A549 (cell line): ENCODE measurements at regions not wholly inside any gene's neighbourhood (a gene's known extent, or its start where the extent isn't known, plus 50 kb on each side); places are given as distances from the start of the nearest gene placed in this dataset.

Experiments
- ATAC-seq, 2 experiments: fragments of 200-7000 bp in 1 of 2; fragments of >200 bp in 1 of 2; cut with Nextera tagmentation in 1 of 2; cut with Tn5 transposase in 1 of 2; 3 replicates each; pipeline versions ENCODE4 v1.8.0 to v1.9.1; 2018 to 2020; ENCODE audit warnings: mild to moderate bottlenecking in 1 of 2, moderate library complexity in 1 of 2
- CTCF ChIA-PET: fragments of 300-600 bp; sonication (Branson Sonifier 250); formaldehyde crosslinking; extraction: SDS; loops from one replicate; lab custom pipeline; 2021; ENCODE audit warnings: antibody characterized with exemption, inconsistent platforms; lab: Yijun Ruan, JAX
- POLR2A ChIA-PET: fragments of 350-600 bp; formaldehyde crosslinking; extraction: SDS; loops from one replicate; lab custom pipeline; 2021; ENCODE audit warnings: antibody characterized with exemption, inconsistent platforms; lab: Yijun Ruan, JAX
- DNase-seq, 2 experiments: peaks; one replicate each; pipeline versions ENCODE4 v3.0.0 to v3.0.0-alpha.2; 2011 to 2016; ENCODE audit warnings: low read depth in 1 of 2, low spot score in 1 of 2
- FAIRE-seq: peaks from 2 replicates; lab custom pipeline; 2011; peaks lifted over from hg19 to GRCh38; lab: Jason Lieb, UNC
- H3K27ac ChIP-seq, 2 experiments: fragments of >200 bp; sonication (Bioruptor Twin); formaldehyde crosslinking; 3 replicates each; pipeline ENCODE4 v1.5.1; 2016 to 2017
- H3K4me1 ChIP-seq: fragments of >200 bp; sonication (Bioruptor Twin); formaldehyde crosslinking; 3 replicates; pipeline ENCODE4 v1.6.1; 2016
- H3K4me2 ChIP-seq: fragments of >200 bp; sonication (Bioruptor Twin); formaldehyde crosslinking; 3 replicates; pipeline ENCODE4 v1.6.1; 2016
- H3K4me3 ChIP-seq: fragments of >200 bp; sonication (Bioruptor Twin); formaldehyde crosslinking; 3 replicates; pipeline ENCODE4 v1.5.1; 2016
- H3K9me3 ChIP-seq: fragments of >200 bp; sonication (Bioruptor Twin); formaldehyde crosslinking; 3 replicates; pipeline ENCODE4 v1.6.1; 2016
- ATOH8 ChIP-seq: fragments of 250-450 bp; sonication (Bioruptor Pico); IDR thresholded peaks from 2 replicates; pipeline ENCODE4 v1.5.0; 2020; ENCODE audit warnings: low read depth, mild to moderate bottlenecking, moderate library complexity
- BCL3 ChIP-seq: fragments of >200 bp; sonication (Bioruptor Twin); formaldehyde crosslinking; IDR thresholded peaks from 3 replicates; pipeline ENCODE4 v1.6.1; 2016
- BHLHE40 ChIP-seq: IDR thresholded peaks from 2 replicates; pipeline ENCODE4 v1.6.1; 2012; ENCODE audit warnings: low read depth, low read length, inconsistent platforms
- CBX2 ChIP-seq: fragments of 200-600 bp; sonication (generic); IDR thresholded peaks from 2 replicates; pipeline ENCODE4 v1.6.1; 2016; ENCODE audit warnings: low read depth, mild to moderate bottlenecking, borderline replicate concordance
- EHF ChIP-seq: fragments of 250-450 bp; sonication (Bioruptor Pico); IDR thresholded peaks from 2 replicates; pipeline ENCODE4 v1.5.0; 2020; ENCODE audit warnings: mild to moderate bottlenecking
- EP300 ChIP-seq, 2 experiments: fragments of >200 bp; sonication (Bioruptor Twin); formaldehyde crosslinking; IDR thresholded peaks; 2 replicates in 1 of 2; 3 replicates in 1 of 2; pipeline ENCODE4 v1.6.1; 2016 to 2017
- FOSB ChIP-seq: fragments of 250-450 bp; sonication (Bioruptor Pico); IDR thresholded peaks from 2 replicates; pipeline ENCODE4 v1.5.0; 2020; ENCODE audit warnings: mild to moderate bottlenecking, moderate library complexity
- HDAC2 ChIP-seq: fragments of 200-600 bp; sonication (generic); IDR thresholded peaks from 2 replicates; pipeline ENCODE4 v1.6.1; 2016
- HEYL ChIP-seq: fragments of 250-450 bp; sonication (Bioruptor Pico); IDR thresholded peaks from 2 replicates; pipeline ENCODE4 v1.8.0; 2021; ENCODE audit warnings: mild to moderate bottlenecking, moderate library complexity
- HOXA7 ChIP-seq: fragments of 250-450 bp; sonication (Bioruptor Pico); IDR thresholded peaks from 2 replicates; pipeline ENCODE4 v1.5.0; 2020; ENCODE audit warnings: mild to moderate bottlenecking, moderate library complexity
- HOXB13 ChIP-seq: fragments of 250-450 bp; sonication (Bioruptor Pico); IDR thresholded peaks from 2 replicates; pipeline ENCODE4 v1.5.0; 2020; ENCODE audit warnings: low read depth, mild to moderate bottlenecking, moderate library complexity
- JUN ChIP-seq, 2 experiments: fragments of >200 bp; sonication (Bioruptor Twin); formaldehyde crosslinking; IDR thresholded peaks; 2 replicates in 1 of 2; 3 replicates in 1 of 2; pipeline ENCODE4 v1.6.1; 2016 to 2017
- KDM5A ChIP-seq: fragments of 200-600 bp; sonication (generic); IDR thresholded peaks from 2 replicates; pipeline ENCODE4 v1.6.1; 2016; ENCODE audit warnings: antibody characterized with exemption, mild to moderate bottlenecking
- MYC ChIP-seq: IDR thresholded peaks from 2 replicates; pipeline ENCODE4 v1.6.1; 2012; ENCODE audit warnings: mild to moderate bottlenecking, inconsistent platforms, low read length, improper control_type of control experiment, borderline replicate concordance
- POLR2A ChIP-seq: IDR thresholded peaks from 2 replicates; pipeline ENCODE4 v1.6.1; 2012; ENCODE audit warnings: mild to moderate bottlenecking, low read length
- RAD21 ChIP-seq, 2 experiments: fragments of >200 bp in 1 of 2; sonication (Bioruptor Twin) in 1 of 2; formaldehyde crosslinking in 1 of 2; IDR thresholded peaks in 1 of 2; conservative IDR thresholded peaks in 1 of 2; 2 replicates in 1 of 2; 3 replicates in 1 of 2; pipeline ENCODE4 v1.6.1; 2012 to 2018; ENCODE audit warnings: inconsistent platforms in 1 of 2
- RNF2 ChIP-seq: fragments of 200-600 bp; sonication (generic); IDR thresholded peaks from 2 replicates; pipeline ENCODE4 v1.6.1; 2016; ENCODE audit warnings: low read depth, mild to moderate bottlenecking, antibody characterized with exemption, moderate library complexity, borderline replicate concordance
- TP53 ChIP-seq: fragments of 250-450 bp; sonication (Bioruptor Pico); IDR thresholded peaks from 2 replicates; pipeline ENCODE4 v1.5.0; 2021; ENCODE audit warnings: mild to moderate bottlenecking, moderate library complexity
- ZFP36 ChIP-seq: fragments of 450-650 bp; IDR thresholded peaks from 2 replicates; pipeline ENCODE4 v1.6.1; 2014; ENCODE audit warnings: borderline replicate concordance; ENCODE audit not compliant: partially characterized antibody
- ZSCAN20 ChIP-seq: fragments of 250-450 bp; sonication (Bioruptor Pico); IDR thresholded peaks from 2 replicates; pipeline ENCODE4 v1.8.0; 2022; ENCODE audit warnings: mild to moderate bottlenecking, moderate library complexity
- WGBS: methylation state at CpG from one replicate; pipeline ENCODE4 v1.1.6; 2017; ENCODE audit errors: missing lambda C conversion rate; 5-methylcytosine and 5-hydroxymethylcytosine counted together
- TF ChIP-seq, protein P1 (sequence below): IDR thresholded peaks from 2 replicates; pipeline ENCODE4 v1.6.1; 2012
- TF ChIP-seq, protein P2 (sequence below): IDR thresholded peaks from 2 replicates; pipeline ENCODE4 v1.6.1; 2012
- TF ChIP-seq, protein P3 (sequence below): fragments of >200 bp; sonication (Bioruptor Twin); formaldehyde crosslinking; IDR thresholded peaks from 2 replicates; pipeline ENCODE4 v1.6.1; 2016
- TF ChIP-seq, protein P4 (sequence below): IDR thresholded peaks from 2 replicates; pipeline ENCODE4 v1.6.1; 2012; ENCODE audit warnings: low read depth, borderline replicate concordance
- TF ChIP-seq, protein P5 (sequence below): fragments of 250-450 bp; sonication (Bioruptor Pico); IDR thresholded peaks from 2 replicates; pipeline ENCODE4 v1.5.0; 2021; ENCODE audit warnings: mild to moderate bottlenecking, moderate library complexity, borderline replicate concordance

DNA sequence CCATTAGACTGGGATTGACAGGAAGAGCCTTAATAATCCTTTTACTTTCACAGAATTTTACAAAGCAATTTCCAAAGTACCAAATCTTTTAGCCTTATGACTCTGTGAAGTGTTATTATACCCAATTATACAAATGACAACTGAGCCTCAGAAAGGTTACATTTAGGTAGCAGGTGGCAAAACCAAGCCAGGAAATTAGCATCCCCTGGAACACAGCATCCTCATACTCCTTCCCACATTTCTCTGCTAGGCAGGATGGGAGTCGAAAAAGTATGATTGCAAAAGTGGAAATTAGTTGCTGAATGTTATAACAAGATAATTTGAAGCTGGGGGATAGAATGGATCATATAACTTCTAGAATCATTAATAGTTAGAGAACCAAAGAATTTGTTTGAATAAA, 359.7 kb upstream of the PDGFD start:
- FAIRE-seq, result no peak
- POLR2A ChIA-PET, result no interaction called here
- ATAC-seq, result no peak
- H3K4me3 ChIP-seq, result no peak overlapping the region
- H3K9me3 ChIP-seq, result no peaks in the 10 kb centered on the region
- no peak overlapping the region for H3K4me2 ChIP-seq
- WGBS, result 7% methylated on average over 1 of the region's 1 CpG
- CTCF ChIA-PET, result interaction anchor here (1.0 kb wide), 1 partner anchor 9 kb away, joined by 3 read pairs; no protein-coding TSS in a partner anchor
- no peak for DNase-seq
- no peaks in the 10 kb centered on the region for H3K4me1 ChIP-seq
- TF ChIP-seq HOXA7 (CRISPR knock-in tag) (no peak), CBX2 (no peak), RNF2 (no peak), FOSB (CRISPR knock-in tag) (no peak), KDM5A (no peak), EP300 (IDR thresholded peaks at IDR 0.05) (no peak), MYC (no peak), TP53 (no peak), ZFP36 (no peak), ATOH8 (CRISPR knock-in tag) (no peak), BHLHE40 (no peak), ZSCAN20 (CRISPR knock-in tag) (no peak), RAD21 (conservative IDR thresholded peaks at IDR 0.05 in 1 of 2, IDR thresholded peaks at IDR 0.05 in 1 of 2) (no peak)
- TF ChIP-seq, protein P1, sequence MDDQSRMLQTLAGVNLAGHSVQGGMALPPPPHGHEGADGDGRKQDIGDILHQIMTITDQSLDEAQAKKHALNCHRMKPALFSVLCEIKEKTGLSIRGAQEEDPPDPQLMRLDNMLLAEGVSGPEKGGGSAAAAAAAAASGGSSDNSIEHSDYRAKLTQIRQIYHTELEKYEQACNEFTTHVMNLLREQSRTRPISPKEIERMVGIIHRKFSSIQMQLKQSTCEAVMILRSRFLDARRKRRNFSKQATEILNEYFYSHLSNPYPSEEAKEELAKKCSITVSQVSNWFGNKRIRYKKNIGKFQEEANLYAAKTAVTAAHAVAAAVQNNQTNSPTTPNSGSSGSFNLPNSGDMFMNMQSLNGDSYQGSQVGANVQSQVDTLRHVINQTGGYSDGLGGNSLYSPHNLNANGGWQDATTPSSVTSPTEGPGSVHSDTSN, result no peak
- TF ChIP-seq, protein P2, sequence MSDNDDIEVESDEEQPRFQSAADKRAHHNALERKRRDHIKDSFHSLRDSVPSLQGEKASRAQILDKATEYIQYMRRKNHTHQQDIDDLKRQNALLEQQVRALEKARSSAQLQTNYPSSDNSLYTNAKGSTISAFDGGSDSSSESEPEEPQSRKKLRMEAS, result no peak
- TF ChIP-seq, protein P3, sequence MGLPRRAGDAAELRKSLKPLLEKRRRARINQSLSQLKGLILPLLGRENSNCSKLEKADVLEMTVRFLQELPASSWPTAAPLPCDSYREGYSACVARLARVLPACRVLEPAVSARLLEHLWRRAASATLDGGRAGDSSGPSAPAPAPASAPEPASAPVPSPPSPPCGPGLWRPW, result no peak
- TF ChIP-seq, protein P4, sequence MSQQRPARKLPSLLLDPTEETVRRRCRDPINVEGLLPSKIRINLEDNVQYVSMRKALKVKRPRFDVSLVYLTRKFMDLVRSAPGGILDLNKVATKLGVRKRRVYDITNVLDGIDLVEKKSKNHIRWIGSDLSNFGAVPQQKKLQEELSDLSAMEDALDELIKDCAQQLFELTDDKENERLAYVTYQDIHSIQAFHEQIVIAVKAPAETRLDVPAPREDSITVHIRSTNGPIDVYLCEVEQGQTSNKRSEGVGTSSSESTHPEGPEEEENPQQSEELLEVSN, result no peak
- H3K27ac ChIP-seq, result no peak overlapping the region

- no peak overlapping the region for H3K4me3 ChIP-seq
- TF ChIP-seq BCL3 (no peak), JUN (IDR thresholded peaks at IDR 0.05) (no peak), HOXB13 (CRISPR knock-in tag) (no peak), ZSCAN20 (CRISPR knock-in tag) (no peak), HDAC2 (no peak), EHF (no peak), POLR2A (no peak), HEYL (CRISPR knock-in tag) (no peak)
- TF ChIP-seq, protein P5, sequence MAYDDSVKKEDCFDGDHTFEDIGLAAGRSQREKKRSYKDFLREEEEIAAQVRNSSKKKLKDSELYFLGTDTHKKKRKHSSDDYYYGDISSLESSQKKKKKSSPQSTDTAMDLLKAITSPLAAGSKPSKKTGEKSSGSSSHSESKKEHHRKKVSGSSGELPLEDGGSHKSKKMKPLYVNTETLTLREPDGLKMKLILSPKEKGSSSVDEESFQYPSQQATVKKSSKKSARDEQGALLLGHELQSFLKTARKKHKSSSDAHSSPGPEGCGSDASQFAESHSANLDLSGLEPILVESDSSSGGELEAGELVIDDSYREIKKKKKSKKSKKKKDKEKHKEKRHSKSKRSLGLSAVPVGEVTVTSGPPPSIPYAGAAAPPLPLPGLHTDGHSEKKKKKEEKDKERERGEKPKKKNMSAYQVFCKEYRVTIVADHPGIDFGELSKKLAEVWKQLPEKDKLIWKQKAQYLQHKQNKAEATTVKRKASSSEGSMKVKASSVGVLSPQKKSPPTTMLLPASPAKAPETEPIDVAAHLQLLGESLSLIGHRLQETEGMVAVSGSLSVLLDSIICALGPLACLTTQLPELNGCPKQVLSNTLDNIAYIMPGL (CRISPR knock-in tag), result no peak
- TF ChIP-seq, all 56 proteins: peak for 0
- Histone ChIP-seq H3K4me1 (no peaks in the 10 kb centered on the region), H3K27ac (no peak overlapping the region), H3K9me3 (no peaks in the 10 kb centered on the region), H3K4me2 (no peak overlapping the region)
- POLR2A ChIA-PET, result no interaction called here
- DNase-seq, result no peak
- CTCF ChIA-PET, result interaction anchor here (1.4 kb wide), 1 partner anchor 12 kb away, joined by 5 read pairs; no protein-coding TSS in a partner anchor
- ATAC-seq, result no peak
- FAIRE-seq, result no peak
These were observed 358.7 kb upstream of the PDGFD start for GRCh38 chr11:104522650-104523049.
